ENCODE measurements at regions not wholly inside any gene's neighbourhood (a gene's known extent, or its start where the extent isn't known, plus 50 kb on each side); places are given as distances from the start of the nearest gene placed in this dataset.

- Histone ChIP-seq H3K4me2 (ENCODE audit: control insufficient read depth, insufficient read depth) (no peak overlapping the region), H2AFZ (ENCODE audit: control insufficient read depth, low read depth, low read length) (no peak overlapping the region), H3K4me3 (no peak overlapping the region), H3K27ac (ENCODE audit: control insufficient read depth, insufficient read depth) (no peak overlapping the region), H3K9ac (ENCODE audit: control insufficient read depth, insufficient read depth, low read length) (no peak overlapping the region), H3K79me2 (ENCODE audit: control insufficient read depth, insufficient read depth, low read length) (no peaks in the 10 kb centered on the region), H3K9me3 (replicated peaks; ENCODE audit: control insufficient read depth, insufficient read depth, low read length) (no peaks in the 10 kb centered on the region), H4K20me1 (ENCODE audit: control insufficient read depth, insufficient read depth) (no peaks in the 10 kb centered on the region), H3K27me3 (replicated peaks in 1 of 2; ENCODE audit: control insufficient read depth in 2 of 2, insufficient read depth in 2 of 2, low read length in 1 of 2) (no peaks in the 10 kb centered on the region), H3K36me3 (ENCODE audit: control insufficient read depth in 2 of 2, insufficient read depth in 2 of 2, low read length in 1 of 2) (no peaks in the 10 kb centered on the region), H3K4me1 (ENCODE audit: control insufficient read depth, insufficient read depth, low read length) (no peaks in the 10 kb centered on the region)
- intact Hi-C loops (cut with micrococcal nuclease; ENCODE audit: unreplicated experiment) = no loop called here
- ChIA-PET RAD21 (ENCODE audit: unreplicated experiment) (interaction anchor here (0.8 kb wide), 1 partner anchor 135 kb away, joined by 3 read pairs; no protein-coding TSS in a partner anchor), SMC1A (ENCODE audit: uncharacterized antibody, unreplicated experiment) (no interaction called here), CTCF (interaction anchor here (1.3 to 1.6 kb wide), 2 partner anchors 12 to 20 kb away, joined by 4 to 6 read pairs; no protein-coding TSS in a partner anchor), POLR2A (no interaction called here)
- BruUV-seq (replicated peaks) = no TSS peak
- DNase-seq (ENCODE audit: low read depth, low spot score) (no peak), FAIRE-seq (no peak), ATAC-seq (no peak)
- TF ChIP-seq BCL11A (IDR thresholded peaks at IDR 0.05; ENCODE audit: low read depth, low read length) (no peak), SUPT20H (IDR thresholded peaks at IDR 0.05; ENCODE audit: borderline replicate concordance, control insufficient read depth, low read depth, low read length) (no peak), WRNIP1 (IDR thresholded peaks at IDR 0.05; ENCODE audit: borderline replicate concordance, low read depth, low read length) (no peak), EP300 (IDR thresholded peaks at IDR 0.05; ENCODE audit: borderline replicate concordance in 1 of 2, control insufficient read depth in 1 of 2, low read depth in 2 of 2, low read length in 2 of 2) (no peak), MXI1 (IDR thresholded peaks at IDR 0.05; ENCODE audit: low read depth, low read length) (no peak), SUZ12 (IDR thresholded peaks at IDR 0.05; ENCODE audit: unreplicated experiment) (no peak), RCOR1 (conservative IDR thresholded peaks at IDR 0.05; ENCODE audit: low read depth, low read length) (no peak), POLR2A (IDR thresholded peaks at IDR 0.05; ENCODE audit: low read depth, low read length) (no peak), HDAC2 (IDR thresholded peaks at IDR 0.05) (no peak), SMARCA5 (IDR thresholded peaks at IDR 0.05) (no peak), CREB1 (IDR thresholded peaks at IDR 0.05; ENCODE audit: low read depth) (no peak)
- TF ChIP-seq, protein P1, sequence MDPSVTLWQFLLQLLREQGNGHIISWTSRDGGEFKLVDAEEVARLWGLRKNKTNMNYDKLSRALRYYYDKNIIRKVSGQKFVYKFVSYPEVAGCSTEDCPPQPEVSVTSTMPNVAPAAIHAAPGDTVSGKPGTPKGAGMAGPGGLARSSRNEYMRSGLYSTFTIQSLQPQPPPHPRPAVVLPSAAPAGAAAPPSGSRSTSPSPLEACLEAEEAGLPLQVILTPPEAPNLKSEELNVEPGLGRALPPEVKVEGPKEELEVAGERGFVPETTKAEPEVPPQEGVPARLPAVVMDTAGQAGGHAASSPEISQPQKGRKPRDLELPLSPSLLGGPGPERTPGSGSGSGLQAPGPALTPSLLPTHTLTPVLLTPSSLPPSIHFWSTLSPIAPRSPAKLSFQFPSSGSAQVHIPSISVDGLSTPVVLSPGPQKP (IDR thresholded peaks at IDR 0.05; ENCODE audit: low read depth, low read length) = no peak
- TF ChIP-seq, protein P2, sequence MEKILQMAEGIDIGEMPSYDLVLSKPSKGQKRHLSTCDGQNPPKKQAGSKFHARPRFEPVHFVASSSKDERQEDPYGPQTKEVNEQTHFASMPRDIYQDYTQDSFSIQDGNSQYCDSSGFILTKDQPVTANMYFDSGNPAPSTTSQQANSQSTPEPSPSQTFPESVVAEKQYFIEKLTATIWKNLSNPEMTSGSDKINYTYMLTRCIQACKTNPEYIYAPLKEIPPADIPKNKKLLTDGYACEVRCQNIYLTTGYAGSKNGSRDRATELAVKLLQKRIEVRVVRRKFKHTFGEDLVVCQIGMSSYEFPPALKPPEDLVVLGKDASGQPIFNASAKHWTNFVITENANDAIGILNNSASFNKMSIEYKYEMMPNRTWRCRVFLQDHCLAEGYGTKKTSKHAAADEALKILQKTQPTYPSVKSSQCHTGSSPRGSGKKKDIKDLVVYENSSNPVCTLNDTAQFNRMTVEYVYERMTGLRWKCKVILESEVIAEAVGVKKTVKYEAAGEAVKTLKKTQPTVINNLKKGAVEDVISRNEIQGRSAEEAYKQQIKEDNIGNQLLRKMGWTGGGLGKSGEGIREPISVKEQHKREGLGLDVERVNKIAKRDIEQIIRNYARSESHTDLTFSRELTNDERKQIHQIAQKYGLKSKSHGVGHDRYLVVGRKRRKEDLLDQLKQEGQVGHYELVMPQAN (conservative IDR thresholded peaks at IDR 0.05) = no peak
- TF ChIP-seq, protein P3, sequence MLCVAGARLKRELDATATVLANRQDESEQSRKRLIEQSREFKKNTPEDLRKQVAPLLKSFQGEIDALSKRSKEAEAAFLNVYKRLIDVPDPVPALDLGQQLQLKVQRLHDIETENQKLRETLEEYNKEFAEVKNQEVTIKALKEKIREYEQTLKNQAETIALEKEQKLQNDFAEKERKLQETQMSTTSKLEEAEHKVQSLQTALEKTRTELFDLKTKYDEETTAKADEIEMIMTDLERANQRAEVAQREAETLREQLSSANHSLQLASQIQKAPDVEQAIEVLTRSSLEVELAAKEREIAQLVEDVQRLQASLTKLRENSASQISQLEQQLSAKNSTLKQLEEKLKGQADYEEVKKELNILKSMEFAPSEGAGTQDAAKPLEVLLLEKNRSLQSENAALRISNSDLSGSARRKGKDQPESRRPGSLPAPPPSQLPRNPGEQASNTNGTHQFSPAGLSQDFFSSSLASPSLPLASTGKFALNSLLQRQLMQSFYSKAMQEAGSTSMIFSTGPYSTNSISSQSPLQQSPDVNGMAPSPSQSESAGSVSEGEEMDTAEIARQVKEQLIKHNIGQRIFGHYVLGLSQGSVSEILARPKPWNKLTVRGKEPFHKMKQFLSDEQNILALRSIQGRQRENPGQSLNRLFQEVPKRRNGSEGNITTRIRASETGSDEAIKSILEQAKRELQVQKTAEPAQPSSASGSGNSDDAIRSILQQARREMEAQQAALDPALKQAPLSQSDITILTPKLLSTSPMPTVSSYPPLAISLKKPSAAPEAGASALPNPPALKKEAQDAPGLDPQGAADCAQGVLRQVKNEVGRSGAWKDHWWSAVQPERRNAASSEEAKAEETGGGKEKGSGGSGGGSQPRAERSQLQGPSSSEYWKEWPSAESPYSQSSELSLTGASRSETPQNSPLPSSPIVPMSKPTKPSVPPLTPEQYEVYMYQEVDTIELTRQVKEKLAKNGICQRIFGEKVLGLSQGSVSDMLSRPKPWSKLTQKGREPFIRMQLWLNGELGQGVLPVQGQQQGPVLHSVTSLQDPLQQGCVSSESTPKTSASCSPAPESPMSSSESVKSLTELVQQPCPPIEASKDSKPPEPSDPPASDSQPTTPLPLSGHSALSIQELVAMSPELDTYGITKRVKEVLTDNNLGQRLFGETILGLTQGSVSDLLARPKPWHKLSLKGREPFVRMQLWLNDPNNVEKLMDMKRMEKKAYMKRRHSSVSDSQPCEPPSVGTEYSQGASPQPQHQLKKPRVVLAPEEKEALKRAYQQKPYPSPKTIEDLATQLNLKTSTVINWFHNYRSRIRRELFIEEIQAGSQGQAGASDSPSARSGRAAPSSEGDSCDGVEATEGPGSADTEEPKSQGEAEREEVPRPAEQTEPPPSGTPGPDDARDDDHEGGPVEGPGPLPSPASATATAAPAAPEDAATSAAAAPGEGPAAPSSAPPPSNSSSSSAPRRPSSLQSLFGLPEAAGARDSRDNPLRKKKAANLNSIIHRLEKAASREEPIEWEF (IDR thresholded peaks at IDR 0.05; ENCODE audit: insufficient replicate concordance, low read depth, low read length) = no peak
- WGBS (ENCODE audit: insufficient coverage, insufficient replicate concordance, low lambda C conversion rate, missing lambda C conversion rate) = 0% methylated on average over 2 of the region's 2 CpGs
- in situ Hi-C loops (cut with MboI) = no loop called here
These were observed 145.5 kb upstream of the PLD5 start for GRCh38 chr1:242670019-242670418.

Data from GM12878 (cell line).